Neural crest cell (in vitro differentiated cells): ENCODE measurements at regions not wholly inside any gene's neighbourhood (a gene's known extent, or its start where the extent isn't known, plus 50 kb on each side); places are given as distances from the start of the nearest gene placed in this dataset.

Experiments
- DNase-seq: peaks from one replicate; pipeline ENCODE4 v3.0.0; 2021; ENCODE audit warnings: low read depth, mixed read lengths, low spot score
- H3K27ac Mint-ChIP-seq: one replicate; pipeline ENCODE4 v1.8.0; 2021; ENCODE audit warnings: mild to moderate bottlenecking, mixed read lengths; ENCODE audit not compliant: unreplicated experiment
- H3K27me3 Mint-ChIP-seq: 2 replicates; pipeline ENCODE4 v1.8.0; 2021; ENCODE audit warnings: low read depth, mild to moderate bottlenecking, mixed read lengths
- H3K36me3 Mint-ChIP-seq: 2 replicates; pipeline ENCODE4 v1.8.0; 2021; ENCODE audit warnings: low read depth, mild to moderate bottlenecking, mixed read lengths
- H3K4me1 Mint-ChIP-seq: 2 replicates; pipeline ENCODE4 v1.8.0; 2021; ENCODE audit warnings: mixed read lengths
- H3K4me3 Mint-ChIP-seq: one replicate; pipeline ENCODE4 v1.8.0; 2021; ENCODE audit warnings: mild to moderate bottlenecking, mixed read lengths
- H3K9me3 Mint-ChIP-seq: 2 replicates; pipeline ENCODE4 v1.8.0; 2021; ENCODE audit warnings: mixed read lengths
- CTCF ChIP-seq: fragments of 200-600 bp; sonication (generic); conservative IDR thresholded peaks from 2 replicates; pipeline ENCODE4 v1.5.0; 2021; ENCODE audit warnings: antibody characterized with exemption, mild to moderate bottlenecking

GRCh38 chr1:238681021-238681420 is 705.3 kb upstream of the CHRM3 start:
- peaks cover 2% of the 10 kb centered on the region for H3K9me3 Mint-ChIP-seq
- no peak for DNase-seq
- H3K4me1 Mint-ChIP-seq: no peaks in the 10 kb centered on the region
- H3K36me3 Mint-ChIP-seq: no peaks in the 10 kb centered on the region
- TF ChIP-seq CTCF: no peak
- H3K27ac Mint-ChIP-seq: no peak overlapping the region
- no peak overlapping the region for H3K4me3 Mint-ChIP-seq
- no peaks in the 10 kb centered on the region for H3K27me3 Mint-ChIP-seq

- Mint-ChIP-seq H3K4me3 (no peak overlapping the region), H3K4me1 (peaks cover 5% of the 10 kb centered on the region), H3K36me3 (no peaks in the 10 kb centered on the region), H3K27me3 (no peaks in the 10 kb centered on the region), H3K27ac (no peak overlapping the region), H3K9me3 (peaks cover 2% of the 10 kb centered on the region)
- no peak for TF ChIP-seq CTCF
- no peak for DNase-seq
These were observed 708.8 kb upstream of the CHRM3 start for GRCh38 chr1:238677567-238677966.

- DNase-seq: no peak
- H3K9me3 Mint-ChIP-seq: no peaks in the 10 kb centered on the region
- peaks cover 5% of the 10 kb centered on the region for H3K4me1 Mint-ChIP-seq
- no peak overlapping the region for H3K27ac Mint-ChIP-seq
- H3K36me3 Mint-ChIP-seq: no peaks in the 10 kb centered on the region
- no peak overlapping the region for H3K4me3 Mint-ChIP-seq
- H3K27me3 Mint-ChIP-seq: no peaks in the 10 kb centered on the region
- TF ChIP-seq CTCF: no peak
These were observed 711.1 kb upstream of the CHRM3 start for GRCh38 chr1:238675221-238675620.

GRCh38 chr1:238674316-238674715 is 712.1 kb upstream of the CHRM3 start:
- no peak overlapping the region for H3K27ac Mint-ChIP-seq
- H3K36me3 Mint-ChIP-seq: no peaks in the 10 kb centered on the region
- peaks cover 5% of the 10 kb centered on the region for H3K4me1 Mint-ChIP-seq
- no peak for TF ChIP-seq CTCF
- H3K9me3 Mint-ChIP-seq: no peaks in the 10 kb centered on the region
- DNase-seq: no peak
- no peaks in the 10 kb centered on the region for H3K27me3 Mint-ChIP-seq
- no peak overlapping the region for H3K4me3 Mint-ChIP-seq

GRCh38 chr1:238673561-238673960 is 712.8 kb upstream of the CHRM3 start:
- Mint-ChIP-seq H3K36me3 (no peaks in the 10 kb centered on the region), H3K27ac (no peak overlapping the region), H3K9me3 (no peaks in the 10 kb centered on the region), H3K4me3 (no peak overlapping the region), H3K27me3 (no peaks in the 10 kb centered on the region), H3K4me1 (peaks cover 5% of the 10 kb centered on the region)
- no peak for TF ChIP-seq CTCF
- no peak for DNase-seq

- H3K4me3 Mint-ChIP-seq: no peak overlapping the region
- no peaks in the 10 kb centered on the region for H3K36me3 Mint-ChIP-seq
- no peaks in the 10 kb centered on the region for H3K27me3 Mint-ChIP-seq
- peaks cover 5% of the 10 kb centered on the region for H3K4me1 Mint-ChIP-seq
- H3K27ac Mint-ChIP-seq: no peak overlapping the region
- DNase-seq: no peak
- no peak for TF ChIP-seq CTCF
- no peaks in the 10 kb centered on the region for H3K9me3 Mint-ChIP-seq
These were observed 713.6 kb upstream of the CHRM3 start for GRCh38 chr1:238672806-238673205.
